H54 (cell line): ENCODE measurements at regions not wholly inside any gene's neighbourhood (a gene's known extent, or its start where the extent isn't known, plus 50 kb on each side); places are given as distances from the start of the nearest gene placed in this dataset.
"Not testable (repeated sequence)": the region's sequence is repeated elsewhere in the genome, so short reads cannot be mapped to it uniquely, and the experiment has no call there.

Experiments
- DNase-seq: peaks from one replicate; pipeline ENCODE4 v3.0.0; 2011; ENCODE audit warnings: low spot score, mixed read lengths; ENCODE audit not compliant: insufficient read length
- FAIRE-seq: peaks from 3 replicates; lab custom pipeline; 2011; peaks lifted over from hg19 to GRCh38; lab: Jason Lieb, UNC
- POLR2A ChIP-seq: IDR thresholded peaks from 2 replicates; pipeline ENCODE4 v1.6.1; 2011; ENCODE audit warnings: low read depth, mild to moderate bottlenecking, low read length

DNA sequence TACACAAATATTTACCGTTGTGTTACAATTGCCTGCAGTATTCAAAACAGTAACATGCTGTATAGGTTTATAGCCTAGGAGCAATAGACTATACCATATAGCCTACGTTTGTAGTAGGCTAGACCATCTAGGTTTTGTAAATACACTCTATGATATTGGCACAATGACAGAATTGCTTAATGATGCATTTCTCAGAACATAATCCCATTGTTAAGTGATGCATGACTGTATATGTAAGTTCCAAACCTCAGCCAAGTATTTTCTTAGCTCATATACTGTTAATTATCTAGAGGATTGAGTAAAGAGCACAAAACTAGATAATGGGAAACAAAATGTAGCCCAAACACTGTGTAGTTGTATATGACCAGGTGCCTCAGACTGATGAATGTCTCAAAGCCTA, 220.1 kb downstream of the ANXA1 start:
- FAIRE-seq (no peak), DNase-seq (no peak)
- TF ChIP-seq POLR2A, result no peak

DNA sequence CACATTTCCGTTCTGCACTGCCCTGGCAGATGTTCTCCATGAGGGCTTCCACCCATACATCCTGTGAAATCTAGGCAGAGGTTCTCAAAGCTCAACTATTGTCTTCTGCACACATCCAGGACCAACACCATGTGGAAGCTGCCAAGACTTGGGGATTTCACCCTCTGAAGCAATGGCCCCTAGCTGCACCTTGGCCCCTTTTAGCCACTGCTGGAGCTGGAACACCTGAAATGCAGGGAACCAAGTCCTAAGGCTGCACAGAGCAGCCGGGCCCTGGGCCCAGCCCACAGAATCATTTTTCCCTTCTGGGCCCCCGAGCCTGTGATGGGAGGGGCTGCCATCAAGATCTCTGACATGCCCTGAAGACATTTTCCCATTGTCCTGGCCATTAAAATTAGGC, 228.7 kb downstream of the ANXA1 start:
- TF ChIP-seq POLR2A, result no peak
- DNase-seq, result no peak
- no peak for FAIRE-seq

DNA sequence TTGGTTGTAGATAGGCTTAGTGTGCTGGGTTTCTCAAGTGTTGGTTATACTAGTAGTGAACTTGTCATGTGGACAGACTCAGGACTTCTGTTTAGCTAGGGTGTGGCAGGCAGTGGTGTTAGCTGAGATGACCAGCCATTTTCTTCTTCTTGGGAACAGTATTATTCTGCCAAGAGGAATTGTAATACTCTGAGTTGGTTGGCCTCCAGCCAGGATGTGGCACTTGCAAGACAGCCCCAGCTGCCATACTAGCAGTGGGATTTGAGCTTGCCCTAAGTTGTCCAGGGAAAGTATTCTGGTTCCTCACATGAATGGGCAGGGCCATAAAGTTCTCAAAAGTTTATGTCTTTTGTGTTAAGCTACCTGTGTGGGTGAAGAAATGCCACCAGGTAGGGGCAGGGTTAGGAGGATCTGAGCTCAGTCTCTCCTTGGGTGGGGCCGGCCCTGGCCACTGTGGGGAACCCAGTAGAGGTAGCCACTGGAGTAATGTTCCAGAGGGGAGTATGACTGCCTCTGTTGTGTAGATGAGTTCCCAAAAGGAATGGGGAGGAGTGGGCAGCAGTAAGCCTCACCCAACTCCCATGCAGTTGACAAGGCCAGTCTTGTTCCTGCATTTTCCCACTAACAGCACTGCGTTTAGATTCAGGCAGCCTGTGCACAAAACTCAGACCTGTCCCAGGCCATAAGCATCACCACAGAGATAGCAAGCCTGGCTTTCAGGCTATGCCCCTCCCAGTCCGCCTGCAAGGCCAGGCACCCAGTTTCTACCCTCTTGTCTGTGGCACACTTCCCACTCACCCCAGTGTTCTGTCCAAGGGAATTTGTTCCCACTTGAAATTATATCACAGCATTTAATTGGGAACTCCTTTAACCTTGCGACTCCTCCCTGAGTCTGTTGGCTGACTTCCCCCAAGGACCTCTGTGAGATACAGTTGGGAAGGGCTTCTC, 250.7 kb downstream of the ANXA1 start:
- DNase-seq, result no peak
- no peak for FAIRE-seq
- TF ChIP-seq POLR2A, result no peak

DNA sequence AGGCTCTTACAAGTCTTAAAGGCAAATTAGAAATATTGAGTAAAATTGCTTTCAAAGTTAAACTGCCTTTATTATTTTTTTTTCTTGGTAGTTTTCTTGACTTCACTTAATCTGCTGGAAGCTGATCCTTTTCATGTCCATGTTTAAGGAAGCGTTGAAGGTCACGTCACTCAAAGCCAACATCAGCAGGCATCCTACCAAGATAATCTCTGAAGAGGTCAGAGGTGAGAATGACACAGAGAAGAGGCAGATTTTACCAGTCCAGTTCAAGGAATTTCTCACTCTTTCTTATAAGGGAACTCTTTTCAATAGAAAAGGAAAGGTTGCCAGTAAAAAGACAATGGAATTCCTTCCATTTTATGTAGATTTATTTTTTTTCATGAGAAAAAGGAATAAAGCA, 259.8 kb downstream of the ANXA1 start:
- DNase-seq (no peak), FAIRE-seq (no peak)
- TF ChIP-seq POLR2A, result no peak

DNA sequence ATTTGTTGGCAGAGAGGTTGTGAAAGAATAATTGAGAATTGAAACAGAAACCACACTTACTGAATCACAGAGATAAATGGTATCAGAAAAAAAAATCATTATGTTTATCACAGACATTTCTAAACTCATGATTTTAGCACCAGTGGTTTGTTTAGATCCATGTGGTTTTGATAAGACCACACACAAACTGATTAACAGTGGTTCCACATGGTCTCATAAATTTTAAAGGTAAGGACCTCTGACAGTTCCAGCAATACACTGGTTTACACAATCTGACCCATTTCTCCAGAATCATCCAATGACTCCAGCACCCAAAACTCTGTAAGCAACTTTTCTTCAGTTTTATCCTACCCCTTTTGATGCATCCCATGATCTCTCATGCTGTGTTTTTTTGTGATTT, 261.2 kb downstream of the ANXA1 start:
- FAIRE-seq (no peak), DNase-seq (no peak)
- TF ChIP-seq POLR2A, result no peak

DNA sequence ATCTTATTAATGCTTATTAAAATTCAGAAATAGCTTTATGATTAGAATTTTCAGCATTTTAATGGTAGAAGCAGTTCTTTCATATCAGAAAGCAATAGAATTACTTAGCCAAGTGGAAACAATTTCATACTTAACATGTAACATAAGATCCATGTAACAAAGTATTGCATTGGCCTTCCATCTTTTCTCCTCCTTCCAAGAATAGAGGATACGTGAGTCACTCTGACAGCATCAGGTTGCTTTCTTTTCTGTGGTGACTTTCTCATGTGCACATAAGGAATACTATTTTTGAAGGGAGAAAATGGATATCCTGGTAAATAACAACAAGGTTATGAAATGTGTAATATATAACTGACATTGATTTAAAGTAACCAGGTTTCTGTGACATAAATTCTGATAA, 272.2 kb downstream of the ANXA1 start:
- DNase-seq (no peak), FAIRE-seq (peak; percentile 6)

DNA sequence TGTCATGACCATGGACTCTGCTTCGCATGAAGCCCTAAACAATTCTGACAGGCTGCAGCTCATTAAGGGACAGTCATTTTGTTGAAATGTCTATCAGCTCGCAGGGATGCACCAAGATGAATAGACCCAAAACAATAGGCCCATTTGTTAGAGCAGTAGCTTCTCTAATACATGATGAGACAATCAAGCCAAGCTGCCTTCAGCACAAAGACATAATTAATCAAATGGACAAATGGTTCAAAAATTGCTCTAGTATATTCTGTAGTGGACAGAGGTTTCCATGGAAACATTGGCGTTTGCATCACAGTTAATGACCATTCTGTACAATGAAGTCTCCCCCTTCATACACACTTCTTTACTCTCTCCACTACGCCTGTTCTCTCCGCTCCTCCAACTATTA, 274.6 kb downstream of the ANXA1 start:
- DNase-seq (no peak), FAIRE-seq (no peak)
- TF ChIP-seq POLR2A, result no peak

More for the DNA sequence above, 272.2 kb downstream of the ANXA1 start:
- no peak for TF ChIP-seq POLR2A

DNA sequence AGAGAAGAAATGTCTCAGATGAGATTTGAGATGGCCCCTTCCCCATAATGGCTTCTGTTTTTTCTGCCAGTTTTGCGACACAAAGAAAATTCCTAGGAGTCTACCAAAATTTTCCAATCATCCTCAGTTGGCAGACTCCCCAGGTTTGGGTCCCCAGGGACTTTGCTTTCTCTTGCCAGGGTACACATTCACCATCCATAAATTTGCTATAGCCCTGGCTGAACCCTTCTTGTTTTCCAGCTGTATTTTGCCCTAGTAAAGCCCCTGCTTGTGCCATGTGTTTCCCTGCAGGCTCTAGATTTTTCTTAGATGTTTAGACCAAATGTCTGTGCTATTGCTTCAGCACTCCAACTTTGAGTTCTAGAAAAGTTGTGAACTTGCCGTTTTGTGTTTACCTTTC, 283.2 kb downstream of the ANXA1 start:
- DNase-seq, result no peak
- no peak for FAIRE-seq

DNA sequence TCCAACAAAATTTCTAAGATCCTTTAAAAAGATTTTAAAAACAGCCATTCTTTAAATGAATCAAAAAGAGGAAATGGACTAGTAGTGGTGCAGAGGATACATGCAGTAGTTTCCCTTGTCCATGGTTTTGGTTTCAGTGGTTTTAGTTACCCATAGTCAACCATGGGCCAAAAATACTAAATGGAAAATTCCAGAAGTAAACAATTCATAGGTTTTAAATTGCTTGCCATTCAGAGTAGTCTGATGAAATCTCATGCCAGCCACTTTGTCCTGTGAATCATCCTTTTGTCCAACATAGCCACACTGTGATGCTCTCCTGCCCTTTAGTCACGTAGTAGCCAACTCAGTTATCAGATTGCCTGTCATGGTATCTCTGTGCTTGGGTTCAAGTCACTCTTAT, 286.1 kb downstream of the ANXA1 start:
- TF ChIP-seq POLR2A, result no peak
- DNase-seq, result no peak
- FAIRE-seq, result no peak

More for the DNA sequence above, 283.2 kb downstream of the ANXA1 start:
- no peak for TF ChIP-seq POLR2A

DNA sequence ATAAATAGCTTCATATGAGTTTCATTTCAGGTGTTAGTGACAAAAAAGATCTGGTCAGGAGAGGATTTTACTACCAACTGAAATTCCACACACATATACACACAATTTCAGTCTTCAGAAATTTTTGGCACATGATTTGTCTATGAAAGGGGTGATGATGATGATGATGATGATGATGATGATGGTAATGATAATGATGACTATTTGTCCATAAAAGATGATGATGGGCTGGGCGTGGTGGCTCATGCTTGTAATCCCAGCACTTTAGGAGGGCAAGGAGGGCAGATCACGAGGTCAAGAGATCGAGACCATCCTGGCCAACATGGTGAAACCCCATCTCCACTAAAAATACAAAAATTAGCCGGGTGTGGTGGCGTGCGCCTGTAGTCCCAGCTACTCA, 288.2 kb downstream of the ANXA1 start:
- FAIRE-seq, DNase-seq: not testable (repeated sequence)

DNA sequence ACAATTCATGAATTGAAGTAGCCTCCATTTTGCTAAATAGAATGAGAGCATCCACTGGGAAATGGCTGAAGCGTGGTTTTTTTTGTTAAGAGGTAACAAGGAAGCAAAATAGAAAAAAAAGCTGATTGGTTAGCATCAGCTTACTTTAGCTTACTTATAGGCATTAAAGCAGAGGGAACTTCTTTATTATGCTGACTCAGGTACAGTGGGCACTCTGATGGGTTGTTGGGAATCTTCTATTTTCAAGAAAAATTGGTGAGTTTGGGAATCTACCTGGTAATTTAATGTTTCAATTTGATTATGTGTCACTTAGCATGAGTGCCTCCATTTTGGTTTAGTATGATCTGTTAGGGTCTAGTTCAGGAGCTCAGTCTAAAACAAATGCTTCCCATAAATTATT, 289.6 kb downstream of the ANXA1 start:
- TF ChIP-seq POLR2A, result no peak
- FAIRE-seq, result no peak
- no peak for DNase-seq

DNA sequence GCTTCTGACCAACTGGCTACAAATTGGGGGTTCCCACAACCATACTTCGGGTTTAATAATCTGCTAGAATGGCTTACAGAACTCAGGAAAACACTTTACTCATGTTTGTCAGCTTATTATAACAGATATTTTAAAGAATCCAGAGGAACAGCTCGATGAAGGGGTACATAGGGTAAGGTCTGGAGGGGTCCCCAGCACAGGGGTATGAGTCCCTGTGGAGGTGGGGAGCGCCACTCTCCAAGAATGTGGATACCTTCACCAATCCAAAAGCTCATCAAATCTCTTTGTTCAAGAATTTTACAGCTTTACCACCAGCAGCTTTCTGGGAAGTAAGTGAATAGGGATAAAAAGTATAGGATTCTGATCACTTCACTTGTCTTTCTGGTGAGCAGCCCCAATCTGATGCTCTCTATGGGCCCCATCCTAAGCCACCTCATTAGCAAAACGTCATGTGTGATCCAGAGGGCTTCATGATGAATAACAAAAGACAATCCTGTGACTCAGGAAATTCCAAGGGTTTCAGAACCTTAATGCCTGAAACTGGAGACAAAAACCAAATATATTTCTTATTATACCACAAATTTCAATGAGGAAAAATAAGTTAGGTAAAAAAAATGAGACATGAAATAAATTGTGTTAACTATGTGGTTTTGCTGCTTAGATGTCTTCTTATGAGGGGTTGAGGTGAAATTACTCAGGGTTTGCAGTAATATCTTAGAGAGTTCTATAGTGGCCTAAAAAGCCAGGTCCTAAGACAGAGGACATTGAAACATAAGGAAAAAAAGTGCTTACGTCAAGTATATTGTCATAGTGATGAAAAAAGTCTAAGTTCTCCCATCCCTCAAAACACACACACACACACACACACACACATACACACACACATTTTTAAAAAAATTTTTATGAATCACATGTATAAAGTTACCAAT, 290.5 kb downstream of the ANXA1 start:
- FAIRE-seq (peak; percentile 64), DNase-seq (no peak)
- no peak for TF ChIP-seq POLR2A

DNA sequence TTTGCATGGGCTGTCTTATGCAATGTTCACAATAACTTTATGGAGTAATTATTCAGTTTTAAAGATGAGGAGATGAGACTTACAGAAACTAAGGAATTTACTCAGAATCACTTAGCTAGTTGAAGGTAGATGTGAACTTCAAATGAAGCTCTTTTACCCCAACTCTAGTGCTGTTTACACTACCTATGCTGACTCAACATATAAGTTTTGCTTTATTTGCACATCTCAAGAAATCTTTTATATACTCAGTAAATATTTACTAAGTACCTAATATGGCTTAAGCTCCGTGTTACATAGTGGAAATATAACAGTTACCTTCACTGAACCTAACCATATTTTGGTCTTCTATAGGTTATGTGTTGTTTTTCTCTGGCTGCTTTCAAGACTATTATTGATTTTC, 293.2 kb downstream of the ANXA1 start:
- DNase-seq, result no peak
- no peak for FAIRE-seq
- no peak for TF ChIP-seq POLR2A

DNA sequence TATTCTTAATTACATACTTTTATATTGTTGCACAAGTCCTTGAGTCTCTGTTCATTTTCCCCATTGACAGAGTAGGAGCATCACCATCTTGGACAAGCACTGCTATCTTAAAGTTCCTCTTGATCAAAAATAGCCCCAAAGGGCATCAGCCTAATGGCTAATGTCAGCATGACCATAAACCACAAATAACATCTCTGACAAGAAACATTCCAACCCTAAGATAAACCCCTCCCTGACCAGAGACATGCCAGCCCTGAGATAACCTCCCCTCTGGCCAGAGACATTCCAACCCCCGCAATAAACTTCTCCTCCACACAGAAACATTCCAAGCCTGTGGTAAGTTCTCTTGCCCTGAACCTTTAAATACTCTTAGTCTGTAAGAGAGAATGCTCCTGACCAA, 293.7 kb downstream of the ANXA1 start:
- not testable (repeated sequence) for DNase-seq
- FAIRE-seq, result peak; percentile 75

DNA sequence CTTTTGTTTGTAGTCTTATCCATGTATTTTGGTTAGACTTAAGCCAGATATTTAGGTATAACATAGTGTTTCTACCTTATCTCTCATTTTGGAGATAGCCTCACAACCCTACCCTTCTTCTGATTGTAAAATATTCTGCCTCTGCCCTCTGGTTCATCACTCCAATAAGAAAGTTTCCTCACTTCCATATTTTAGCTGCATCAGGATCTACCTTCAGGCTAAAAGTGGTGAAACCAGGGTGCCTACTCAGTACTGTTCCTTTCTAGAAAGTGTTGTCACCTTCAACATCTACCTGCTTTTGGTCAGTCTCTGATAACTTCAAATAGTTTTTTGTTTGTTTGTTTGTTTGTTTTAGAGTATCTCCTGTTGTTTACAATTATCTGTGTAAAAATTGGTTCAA, 294.6 kb downstream of the ANXA1 start:
- DNase-seq (no peak), FAIRE-seq (no peak)
- TF ChIP-seq POLR2A, result no peak
